ENCODE measurements at regions not wholly inside any gene's neighbourhood (a gene's known extent, or its start where the extent isn't known, plus 50 kb on each side); places are given as distances from the start of the nearest gene placed in this dataset.

GRCh38 chr3:86416334-86416733, 574.6 kb downstream of the VGLL3 start:
- no TSS peak for BruUV-seq (replicated peaks)
- Histone ChIP-seq H3K4me2 (ENCODE audit: low read depth, low read length) (no peak overlapping the region), H3K9me1 (ENCODE audit: insufficient read depth, low read length) (no peaks in the 10 kb centered on the region), H2BK120ac (ENCODE audit: low read depth, low read length) (no peak overlapping the region), H3K56ac (ENCODE audit: extremely low read depth, insufficient read depth, low read length) (no peak overlapping the region), H3K4me1 (ENCODE audit: control insufficient read depth, insufficient read depth, low read length) (no peaks in the 10 kb centered on the region), H3K9ac (ENCODE audit: low read depth, low read length) (no peak overlapping the region), H4K20me1 (ENCODE audit: insufficient read depth, low read length) (no peaks in the 10 kb centered on the region), H3K27ac (ENCODE audit: insufficient read depth, low read length) (no peak overlapping the region), H4K8ac (ENCODE audit: low read depth in 2 of 2, low read length in 2 of 2) (no peak overlapping the region), H3K9me3 (ENCODE audit: control insufficient read depth, insufficient read depth, low read length) (peaks cover 1% of the 10 kb centered on the region; the same call in 1 of the 2 replicates), H3K36me3 (ENCODE audit: control insufficient read depth, insufficient read depth, low read length) (no peaks in the 10 kb centered on the region), H2AK5ac (ENCODE audit: low read depth, low read length) (no peak overlapping the region), H2BK5ac (ENCODE audit: low read depth, low read length, poor library complexity, severe bottlenecking) (no peak overlapping the region), H3K27me3 (ENCODE audit: control insufficient read depth, insufficient read depth, low read length) (no peaks in the 10 kb centered on the region), H2AK9ac (replicated peaks; ENCODE audit: low read depth, low read length, poor library complexity) (no peak overlapping the region), H3K23ac (ENCODE audit: low read depth, low read length) (no peak overlapping the region), H3K18ac (ENCODE audit: low read depth, low read length) (no peak overlapping the region), H3K79me1 (ENCODE audit: low read depth in 1 of 2, low read length in 2 of 2) (no peaks in the 10 kb centered on the region), H3K4me3 (ENCODE audit: insufficient read depth, low read depth, low read length) (no peak overlapping the region), H4K91ac (ENCODE audit: insufficient read depth, low read depth, low read length) (no peak overlapping the region), H2BK20ac (ENCODE audit: low read depth, low read length) (no peak overlapping the region), H3K14ac (replicated peaks; ENCODE audit: low read depth, low read length) (no peak overlapping the region), H2BK15ac (ENCODE audit: low read depth, low read length) (no peak overlapping the region), H4K5ac (ENCODE audit: low read depth, low read length) (no peak overlapping the region), H2AFZ (replicated peaks; ENCODE audit: low read length, poor library complexity) (no peak overlapping the region), H3K4ac (ENCODE audit: low read depth, low read length) (no peak overlapping the region)
- ChIA-PET POLR2A (ENCODE audit: unreplicated experiment) (no interaction called here), CTCF (no interaction called here)
- TF ChIP-seq NFE2L2 (IDR thresholded peaks at IDR 0.05; ENCODE audit: low read depth, low read length) = no peak
- no peak for TF ChIP-seq MAZ (IDR thresholded peaks at IDR 0.05; ENCODE audit: borderline replicate concordance, low read depth, low read length)
- no peak for TF ChIP-seq CEBPB (IDR thresholded peaks at IDR 0.05; ENCODE audit: low read depth, low read length)
- TF ChIP-seq POLR2A (IDR thresholded peaks at IDR 0.05; ENCODE audit: low read depth, low read length) = no peak
- no peak for TF ChIP-seq MXI1 (IDR thresholded peaks at IDR 0.05; ENCODE audit: borderline replicate concordance, low read depth, low read length)
- TF ChIP-seq CHD1 (IDR thresholded peaks at IDR 0.05; ENCODE audit: low read depth, low read length) = no peak
- no peak for TF ChIP-seq BHLHE40 (IDR thresholded peaks at IDR 0.05; ENCODE audit: low read depth, low read length)
- TF ChIP-seq, protein P1, sequence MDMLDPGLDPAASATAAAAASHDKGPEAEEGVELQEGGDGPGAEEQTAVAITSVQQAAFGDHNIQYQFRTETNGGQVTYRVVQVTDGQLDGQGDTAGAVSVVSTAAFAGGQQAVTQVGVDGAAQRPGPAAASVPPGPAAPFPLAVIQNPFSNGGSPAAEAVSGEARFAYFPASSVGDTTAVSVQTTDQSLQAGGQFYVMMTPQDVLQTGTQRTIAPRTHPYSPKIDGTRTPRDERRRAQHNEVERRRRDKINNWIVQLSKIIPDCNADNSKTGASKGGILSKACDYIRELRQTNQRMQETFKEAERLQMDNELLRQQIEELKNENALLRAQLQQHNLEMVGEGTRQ (IDR thresholded peaks at IDR 0.05; ENCODE audit: low read depth, low read length) = no peak
- TF ChIP-seq FOS (IDR thresholded peaks at IDR 0.05; ENCODE audit: low read depth, low read length) = no peak
- TF ChIP-seq MAFK (IDR thresholded peaks at IDR 0.05; ENCODE audit: low read depth, low read length) = no peak
- TF ChIP-seq RAD21 (IDR thresholded peaks at IDR 0.05; ENCODE audit: low read length) = no peak
- no peak for TF ChIP-seq RFX5 (IDR thresholded peaks at IDR 0.05; ENCODE audit: low read depth, low read length)
- no peak for TF ChIP-seq SMC3 (IDR thresholded peaks at IDR 0.05; ENCODE audit: low read depth, low read length)
- no peak for TF ChIP-seq CTCF (conservative IDR thresholded peaks at IDR 0.05; ENCODE audit: low read depth, low read length)
- TF ChIP-seq ELK1 (IDR thresholded peaks at IDR 0.05; ENCODE audit: borderline replicate concordance, low read depth, low read length) = no peak
- no peak for TF ChIP-seq RCOR1 (IDR thresholded peaks at IDR 0.05; ENCODE audit: insufficient replicate concordance, low read length)
- in situ Hi-C loops (cut with MboI; ENCODE audit: low sequenced_read_pairs) (no loop called here), dilution Hi-C loops (cut with HindIII; ENCODE audit: low sequenced_read_pairs, unreplicated experiment) (no loop called here), intact Hi-C loops (cut with micrococcal nuclease) (no loop called here)
- ATAC-seq (ENCODE audit: low read depth) (no peak), DNase-seq (no peak)
- no CpG with 5 or more reads among the region's 3 CpGs for WGBS, 2 experiments (ENCODE audit: extremely low coverage in 2 of 2, insufficient read length in 1 of 2)
